ENCODE measurements at regions not wholly inside any gene's neighbourhood (a gene's known extent, or its start where the extent isn't known, plus 50 kb on each side); places are given as distances from the start of the nearest gene placed in this dataset.

DNA sequence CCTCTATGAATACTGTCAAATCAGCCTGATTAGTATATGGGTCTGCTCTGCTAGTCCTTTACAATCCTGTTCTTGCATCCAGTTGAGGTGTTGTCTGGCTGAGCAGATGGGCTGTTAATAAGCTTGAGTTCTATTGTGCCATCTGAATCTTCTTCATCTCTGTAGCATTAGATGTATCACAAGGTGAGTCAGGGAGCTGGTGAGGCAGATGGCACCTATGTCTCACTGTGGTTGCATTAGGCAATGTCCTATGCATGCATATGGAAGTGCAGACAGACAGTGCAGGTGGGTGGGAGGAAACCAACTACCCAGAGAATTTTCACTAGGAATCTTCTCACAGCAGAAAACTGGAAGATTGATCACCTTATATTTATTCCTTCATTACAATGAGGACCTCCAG is 165.7 kb upstream of the STXBP6 start:
- no peak for ATAC-seq (ENCODE audit: low FRiP score)
- H3K36me3 ChIP-seq (ENCODE audit: control insufficient read depth in 1 of 2, insufficient read depth in 2 of 2, low read length in 1 of 2) = no peaks in the 10 kb centered on the region
- no peak for DNase-seq
- no peaks in the 10 kb centered on the region for H3K27me3 ChIP-seq (ENCODE audit: control insufficient read depth in 1 of 2, insufficient read depth in 2 of 2, low read length in 1 of 2)
- no peak overlapping the region for H3K4me3 ChIP-seq (ENCODE audit: low read length in 2 of 2)
- no peaks in the 10 kb centered on the region for H3K4me1 ChIP-seq (ENCODE audit: control insufficient read depth in 1 of 2, insufficient read depth in 2 of 2, low read length in 2 of 2)
- no peak overlapping the region for H3K27ac ChIP-seq (ENCODE audit: low read depth in 1 of 2, low read length in 2 of 2)
- intact Hi-C loops (cut with DNase I) = no loop called here
- no peaks in the 10 kb centered on the region for H3K9me3 ChIP-seq (ENCODE audit: control insufficient read depth, low read length)

DNA sequence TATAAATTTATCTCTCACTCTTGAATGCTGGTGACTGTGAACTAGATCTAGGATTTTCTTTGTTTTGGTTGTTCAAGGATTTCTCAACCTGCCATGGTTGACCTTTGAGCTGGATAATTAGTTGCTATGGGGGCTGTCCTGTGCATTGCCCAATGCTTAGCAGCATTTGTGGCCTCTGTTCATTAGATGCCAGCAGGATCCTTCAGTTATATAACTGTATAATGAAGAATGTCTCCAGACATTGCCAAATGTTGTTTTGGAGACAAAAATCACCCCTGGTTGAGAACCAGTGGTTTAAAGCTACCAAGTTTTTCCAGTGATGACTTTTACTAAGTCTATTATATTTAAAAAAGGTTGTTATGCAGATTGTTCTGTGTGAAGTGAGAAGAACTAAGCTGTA is 147.9 kb upstream of the STXBP6 start:
- ATAC-seq (ENCODE audit: low FRiP score) = no peak
- Histone ChIP-seq H3K4me3 (ENCODE audit: low read length in 2 of 2) (no peak overlapping the region), H3K4me1 (ENCODE audit: control insufficient read depth in 1 of 2, insufficient read depth in 2 of 2, low read length in 2 of 2) (no peaks in the 10 kb centered on the region), H3K27ac (ENCODE audit: low read depth in 1 of 2, low read length in 2 of 2) (no peak overlapping the region), H3K27me3 (ENCODE audit: control insufficient read depth in 1 of 2, insufficient read depth in 2 of 2, low read length in 1 of 2) (no peaks in the 10 kb centered on the region), H3K36me3 (ENCODE audit: control insufficient read depth in 1 of 2, insufficient read depth in 2 of 2, low read length in 1 of 2) (no peaks in the 10 kb centered on the region), H3K9me3 (ENCODE audit: control insufficient read depth, low read length) (peaks cover 1% of the 10 kb centered on the region)
- intact Hi-C loops (cut with DNase I) = no loop called here
- no peak for DNase-seq

GRCh38 chr14:25180221-25180620 is 130.3 kb upstream of the STXBP6 start:
- 83 to 86% methylated on average over 1 of the region's 1 CpG for WGBS, 2 donors
- Histone ChIP-seq H3K36me3 (ENCODE audit: control insufficient read depth in 1 of 2, insufficient read depth in 2 of 2, low read length in 1 of 2) (no peaks in the 10 kb centered on the region), H3K27ac (ENCODE audit: low read depth in 1 of 2, low read length in 2 of 2) (no peak overlapping the region), H3K4me1 (ENCODE audit: control insufficient read depth in 1 of 2, insufficient read depth in 2 of 2, low read length in 2 of 2) (no peaks in the 10 kb centered on the region), H3K4me3 (ENCODE audit: low read length in 2 of 2) (no peak overlapping the region), H3K9me3 (ENCODE audit: control insufficient read depth, low read length) (peaks cover 1% of the 10 kb centered on the region), H3K27me3 (ENCODE audit: control insufficient read depth in 1 of 2, insufficient read depth in 2 of 2, low read length in 1 of 2) (no peaks in the 10 kb centered on the region)
- intact Hi-C loops (cut with DNase I) = no loop called here
- DNase-seq (no peak), ATAC-seq (ENCODE audit: low FRiP score) (no peak)

GRCh38 chr14:25178255-25178654 is 128.3 kb upstream of the STXBP6 start:
- ATAC-seq (ENCODE audit: low FRiP score) = no peak

GRCh38 chr14:25150934-25151790 is 101.2 kb upstream of the STXBP6 start:
- H3K27ac ChIP-seq (ENCODE audit: low read depth in 1 of 2, low read length in 2 of 2) = no peak overlapping the region
- H3K36me3 ChIP-seq (ENCODE audit: control insufficient read depth in 1 of 2, insufficient read depth in 2 of 2, low read length in 1 of 2) = no peaks in the 10 kb centered on the region
- DNase-seq (no peak), ATAC-seq (ENCODE audit: low FRiP score) (no peak)
- intact Hi-C loops (cut with DNase I) = loop anchor here (2.0 to 5.0 kb wide), 3 partner anchors 344 to 439 kb away; no protein-coding TSS in a partner anchor
- H3K4me3 ChIP-seq (ENCODE audit: low read length in 2 of 2) = no peak overlapping the region
- 22 to 24% methylated on average over 7 of the region's 7 CpGs for WGBS, 2 donors
- no peaks in the 10 kb centered on the region for H3K4me1 ChIP-seq (ENCODE audit: control insufficient read depth in 1 of 2, insufficient read depth in 2 of 2, low read length in 2 of 2)
- peaks cover 0 to 1% of the 10 kb centered on the region in 2 donors for H3K27me3 ChIP-seq (ENCODE audit: control insufficient read depth in 1 of 2, insufficient read depth in 2 of 2, low read length in 1 of 2)
- no peaks in the 10 kb centered on the region for H3K9me3 ChIP-seq (ENCODE audit: control insufficient read depth, low read length)

More at GRCh38 chr14:25178255-25178654, 128.3 kb upstream of the STXBP6 start:
- DNase-seq = no peak
- intact Hi-C loops (cut with DNase I) = no loop called here
- Histone ChIP-seq H3K4me3 (ENCODE audit: low read length in 2 of 2) (no peak overlapping the region), H3K36me3 (ENCODE audit: control insufficient read depth in 1 of 2, insufficient read depth in 2 of 2, low read length in 1 of 2) (no peaks in the 10 kb centered on the region), H3K27ac (ENCODE audit: low read depth in 1 of 2, low read length in 2 of 2) (no peak overlapping the region), H3K27me3 (ENCODE audit: control insufficient read depth in 1 of 2, insufficient read depth in 2 of 2, low read length in 1 of 2) (no peaks in the 10 kb centered on the region), H3K9me3 (ENCODE audit: control insufficient read depth, low read length) (peaks cover 1% of the 10 kb centered on the region), H3K4me1 (ENCODE audit: control insufficient read depth in 1 of 2, insufficient read depth in 2 of 2, low read length in 2 of 2) (no peaks in the 10 kb centered on the region)
- WGBS, 2 donors = 78 to 87% methylated on average over 3 of the region's 3 CpGs

GRCh38 chr14:25150401-25150800 is 100.5 kb upstream of the STXBP6 start:
- H3K4me1 ChIP-seq (ENCODE audit: control insufficient read depth in 1 of 2, insufficient read depth in 2 of 2, low read length in 2 of 2) = no peaks in the 10 kb centered on the region
- no peak overlapping the region for H3K27ac ChIP-seq (ENCODE audit: low read depth in 1 of 2, low read length in 2 of 2)
- H3K27me3 ChIP-seq (ENCODE audit: control insufficient read depth in 1 of 2, insufficient read depth in 2 of 2, low read length in 1 of 2) = peaks cover 0 to 1% of the 10 kb centered on the region in 2 donors
- no peaks in the 10 kb centered on the region for H3K9me3 ChIP-seq (ENCODE audit: control insufficient read depth, low read length)
- H3K36me3 ChIP-seq (ENCODE audit: control insufficient read depth in 1 of 2, insufficient read depth in 2 of 2, low read length in 1 of 2) = no peaks in the 10 kb centered on the region
- DNase-seq (no peak), ATAC-seq (ENCODE audit: low FRiP score) (no peak)
- intact Hi-C loops (cut with DNase I) = loop anchor here (2.0 to 5.0 kb wide), 3 partner anchors 343 to 438 kb away; no protein-coding TSS in a partner anchor
- H3K4me3 ChIP-seq (ENCODE audit: low read length in 2 of 2) = no peak overlapping the region

DNA sequence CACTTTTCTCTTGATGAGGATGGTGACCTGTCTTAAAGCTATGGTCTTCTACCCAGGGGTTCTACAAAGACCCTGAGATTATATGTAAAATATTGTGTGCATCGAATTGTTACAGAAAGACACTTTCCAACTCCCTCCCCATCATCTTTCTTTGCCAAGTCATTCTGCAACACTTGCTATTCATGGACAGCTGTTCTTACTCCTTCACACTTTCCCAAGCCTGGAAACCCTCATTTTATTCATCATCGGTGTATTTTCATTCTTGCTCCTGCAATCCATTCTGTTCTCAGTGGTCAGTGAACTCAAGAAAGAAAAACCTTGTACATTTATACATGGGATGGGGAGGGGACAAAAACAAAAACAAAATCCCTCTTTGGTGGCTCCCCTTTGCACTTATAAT is 90.5 kb upstream of the STXBP6 start:
- Histone ChIP-seq H3K4me3 (ENCODE audit: low read length in 2 of 2) (no peak overlapping the region), H3K4me1 (ENCODE audit: control insufficient read depth in 1 of 2, insufficient read depth in 2 of 2, low read length in 2 of 2) (no peaks in the 10 kb centered on the region), H3K27me3 (ENCODE audit: control insufficient read depth in 1 of 2, insufficient read depth in 2 of 2, low read length in 1 of 2) (no peaks in the 10 kb centered on the region), H3K36me3 (ENCODE audit: control insufficient read depth in 1 of 2, insufficient read depth in 2 of 2, low read length in 1 of 2) (no peaks in the 10 kb centered on the region), H3K27ac (ENCODE audit: low read depth in 1 of 2, low read length in 2 of 2) (no peak overlapping the region), H3K9me3 (ENCODE audit: control insufficient read depth, low read length) (no peaks in the 10 kb centered on the region)
- intact Hi-C loops (cut with DNase I) = no loop called here
- DNase-seq (no peak), ATAC-seq (ENCODE audit: low FRiP score) (no peak)
- 79 to 82% methylated on average over 2 of the region's 2 CpGs for WGBS, 2 donors

- 45 to 58% methylated on average over 5 of the region's 5 CpGs for WGBS, 2 donors
- Histone ChIP-seq H3K4me3 (ENCODE audit: low read length in 2 of 2) (no peak overlapping the region), H3K27ac (ENCODE audit: low read depth in 1 of 2, low read length in 2 of 2) (no peak overlapping the region), H3K27me3 (ENCODE audit: control insufficient read depth in 1 of 2, insufficient read depth in 2 of 2, low read length in 1 of 2) (no peaks in the 10 kb centered on the region), H3K36me3 (ENCODE audit: control insufficient read depth in 1 of 2, insufficient read depth in 2 of 2, low read length in 1 of 2) (no peaks in the 10 kb centered on the region), H3K4me1 (ENCODE audit: control insufficient read depth in 1 of 2, insufficient read depth in 2 of 2, low read length in 2 of 2) (no peaks in the 10 kb centered on the region), H3K9me3 (ENCODE audit: control insufficient read depth, low read length) (no peaks in the 10 kb centered on the region)
- DNase-seq (no peak), ATAC-seq (ENCODE audit: low FRiP score) (no peak)
- intact Hi-C loops (cut with DNase I) = loop anchor here (5.0 to 10.0 kb wide), 2 partner anchors 112 to 425 kb away; no protein-coding TSS in a partner anchor
Observed at GRCh38 chr14:25136811-25137210, 86.9 kb upstream of the STXBP6 start.

GRCh38 chr14:25134184-25134583 is 84.2 kb upstream of the STXBP6 start:
- DNase-seq (no peak), ATAC-seq (ENCODE audit: low FRiP score) (no peak)
- no peaks in the 10 kb centered on the region for H3K36me3 ChIP-seq (ENCODE audit: control insufficient read depth in 1 of 2, insufficient read depth in 2 of 2, low read length in 1 of 2)
- intact Hi-C loops (cut with DNase I) = loop anchor here in 1 of 2 donors (5.0 to 10.0 kb wide), 3 partner anchors 62 to 327 kb away; no protein-coding TSS in a partner anchor
- WGBS, 2 donors = 86 to 90% methylated on average over 5 of the region's 5 CpGs
- H3K27ac ChIP-seq (ENCODE audit: low read depth in 1 of 2, low read length in 2 of 2) = no peak overlapping the region
- no peaks in the 10 kb centered on the region for H3K9me3 ChIP-seq (ENCODE audit: control insufficient read depth, low read length)
- H3K4me3 ChIP-seq (ENCODE audit: low read length in 2 of 2) = no peak overlapping the region
- no peaks in the 10 kb centered on the region for H3K4me1 ChIP-seq (ENCODE audit: control insufficient read depth in 1 of 2, insufficient read depth in 2 of 2, low read length in 2 of 2)
- H3K27me3 ChIP-seq (ENCODE audit: control insufficient read depth in 1 of 2, insufficient read depth in 2 of 2, low read length in 1 of 2) = no peaks in the 10 kb centered on the region

Measured in aorta (tissue), 5 donors.